OCI-LY1 (cell line): ENCODE measurements at regions not wholly inside any gene's neighbourhood (a gene's known extent, or its start where the extent isn't known, plus 50 kb on each side); places are given as distances from the start of the nearest gene placed in this dataset.

Experiments
- H2AFZ ChIP-seq: fragments of 200-600 bp; sonication (generic), shearing (Covaris generic); 2 replicates; pipeline ENCODE4 v1.6.0; 2014; ENCODE audit warnings: antibody characterized with exemption, mild to moderate bottlenecking, low read length
- H3F3A ChIP-seq: fragments of 200-600 bp; sonication (generic), shearing (Covaris generic); 2 replicates; pipeline ENCODE4 v1.6.0; 2014; ENCODE audit warnings: mild to moderate bottlenecking, antibody characterized with exemption, low read length, moderate library complexity; ENCODE audit not compliant: insufficient read depth
- H3K27ac ChIP-seq: fragments of 200-600 bp; sonication (generic); 2 replicates; pipeline ENCODE4 v1.5.1; 2014; ENCODE audit warnings: low read length, mixed run types, mild to moderate bottlenecking, low read depth; ENCODE audit not compliant: poor library complexity, severe bottlenecking
- H3K27me3 ChIP-seq: fragments of 200-600 bp; sonication (generic); 2 replicates; pipeline ENCODE4 v1.6.0; 2014; ENCODE audit warnings: antibody characterized with exemption, mild to moderate bottlenecking, low read length, moderate library complexity; ENCODE audit not compliant: insufficient read depth
- H3K36me3 ChIP-seq: fragments of 200-600 bp; sonication (generic); 2 replicates; pipeline ENCODE4 v1.6.1; 2014; ENCODE audit warnings: mild to moderate bottlenecking, antibody characterized with exemption, low read length, moderate library complexity, mixed read lengths; ENCODE audit not compliant: insufficient read depth
- H3K4me1 ChIP-seq: fragments of 200-600 bp; sonication (generic); 2 replicates; pipeline ENCODE4 v1.5.1; 2014; ENCODE audit warnings: mild to moderate bottlenecking, low read length, moderate library complexity; ENCODE audit not compliant: insufficient read depth, severe bottlenecking
- H3K4me2 ChIP-seq: fragments of 200-600 bp; sonication (generic), shearing (Covaris generic); 2 replicates; pipeline ENCODE4 v1.6.1; 2014; ENCODE audit warnings: low read length
- H3K4me3 ChIP-seq: fragments of 200-600 bp; sonication (generic); 2 replicates; pipeline ENCODE4 v1.5.1; 2014; ENCODE audit warnings: low read length, low read depth, mild to moderate bottlenecking, mixed read lengths; ENCODE audit not compliant: poor library complexity, severe bottlenecking
- H3K79me2 ChIP-seq: fragments of 200-600 bp; shearing (Covaris generic); 2 replicates; pipeline ENCODE4 v1.6.1; 2016; ENCODE audit warnings: mixed run types, low read length, mixed read lengths; ENCODE audit not compliant: insufficient read depth
- H3K9ac ChIP-seq: fragments of 200-600 bp; sonication (generic), shearing (Covaris generic); 2 replicates; pipeline ENCODE4 v1.6.1; 2014; ENCODE audit warnings: mild to moderate bottlenecking, low read length, mixed read lengths
- H3K9me2 ChIP-seq: fragments of 200-600 bp; sonication (generic), shearing (Covaris generic); 2 replicates; pipeline ENCODE4 v1.6.1; 2014; ENCODE audit warnings: low read depth, mild to moderate bottlenecking, low read length, mixed read lengths
- H3K9me3 ChIP-seq: fragments of 200-600 bp; shearing (Covaris generic); 2 replicates; pipeline ENCODE4 v1.6.1; 2014; ENCODE audit warnings: low read length, mixed read lengths
- H4K20me1 ChIP-seq: fragments of 200-600 bp; sonication (generic), shearing (Covaris generic); 2 replicates; pipeline ENCODE4 v1.6.0; 2016; ENCODE audit warnings: mild to moderate bottlenecking, low read length; ENCODE audit not compliant: insufficient read depth
- EZH2 ChIP-seq: fragments of 200-600 bp; sonication (generic), shearing (Covaris generic); IDR thresholded peaks from 2 replicates; pipeline ENCODE4 v1.8.0; 2017; ENCODE audit warnings: borderline replicate concordance, mixed run types, mild to moderate bottlenecking, antibody characterized with exemption, low read length, moderate library complexity, mixed read lengths
- TF ChIP-seq, protein P1 (sequence below): fragments of 200-600 bp; sonication (generic), shearing (Covaris generic); IDR thresholded peaks from 2 replicates; pipeline ENCODE4 v1.5.1; 2017; ENCODE audit warnings: mild to moderate bottlenecking, antibody characterized with exemption, low read length, moderate library complexity, mixed read lengths

DNA sequence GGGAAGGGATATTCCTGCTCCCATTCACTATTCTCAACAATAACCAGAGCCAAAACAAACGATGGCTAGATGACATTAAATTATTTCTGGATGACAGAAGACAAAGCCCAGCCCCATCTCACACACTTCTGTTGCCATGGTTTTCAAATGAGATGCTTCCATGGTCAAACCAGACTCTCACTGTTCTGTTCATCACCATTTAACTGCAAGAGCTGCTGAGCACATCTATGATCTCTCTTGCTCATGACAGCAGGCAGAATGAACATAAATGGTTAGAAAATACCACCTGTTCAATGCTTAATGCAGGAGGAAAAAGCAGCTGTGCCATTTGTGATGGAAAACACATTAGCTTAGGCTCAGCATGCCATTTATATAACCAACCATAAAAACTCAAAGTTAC lies 758.6 kb upstream of the ZWINT start:
- no peak overlapping the region for H3K27ac ChIP-seq
- H3K27me3 ChIP-seq: no peaks in the 10 kb centered on the region
- no peak overlapping the region for H3K4me2 ChIP-seq
- H3K9me2 ChIP-seq: no peaks in the 10 kb centered on the region
- 0 out of 2 replicates have a peak, but pooled peaks cover 3% of the 10 kb centered on the region for H3K9me3 ChIP-seq
- no peaks in the 10 kb centered on the region for H3F3A ChIP-seq
- H3K4me1 ChIP-seq: no peaks in the 10 kb centered on the region
- TF ChIP-seq, protein P1, sequence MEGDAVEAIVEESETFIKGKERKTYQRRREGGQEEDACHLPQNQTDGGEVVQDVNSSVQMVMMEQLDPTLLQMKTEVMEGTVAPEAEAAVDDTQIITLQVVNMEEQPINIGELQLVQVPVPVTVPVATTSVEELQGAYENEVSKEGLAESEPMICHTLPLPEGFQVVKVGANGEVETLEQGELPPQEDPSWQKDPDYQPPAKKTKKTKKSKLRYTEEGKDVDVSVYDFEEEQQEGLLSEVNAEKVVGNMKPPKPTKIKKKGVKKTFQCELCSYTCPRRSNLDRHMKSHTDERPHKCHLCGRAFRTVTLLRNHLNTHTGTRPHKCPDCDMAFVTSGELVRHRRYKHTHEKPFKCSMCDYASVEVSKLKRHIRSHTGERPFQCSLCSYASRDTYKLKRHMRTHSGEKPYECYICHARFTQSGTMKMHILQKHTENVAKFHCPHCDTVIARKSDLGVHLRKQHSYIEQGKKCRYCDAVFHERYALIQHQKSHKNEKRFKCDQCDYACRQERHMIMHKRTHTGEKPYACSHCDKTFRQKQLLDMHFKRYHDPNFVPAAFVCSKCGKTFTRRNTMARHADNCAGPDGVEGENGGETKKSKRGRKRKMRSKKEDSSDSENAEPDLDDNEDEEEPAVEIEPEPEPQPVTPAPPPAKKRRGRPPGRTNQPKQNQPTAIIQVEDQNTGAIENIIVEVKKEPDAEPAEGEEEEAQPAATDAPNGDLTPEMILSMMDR: no peak
- TF ChIP-seq EZH2: no peak
- no peaks in the 10 kb centered on the region for H3K79me2 ChIP-seq
- H4K20me1 ChIP-seq: no peaks in the 10 kb centered on the region
- no peaks in the 10 kb centered on the region for H3K36me3 ChIP-seq
- no peak overlapping the region for H3K9ac ChIP-seq
- no peak overlapping the region for H2AFZ ChIP-seq
- H3K4me3 ChIP-seq: no peak overlapping the region

DNA sequence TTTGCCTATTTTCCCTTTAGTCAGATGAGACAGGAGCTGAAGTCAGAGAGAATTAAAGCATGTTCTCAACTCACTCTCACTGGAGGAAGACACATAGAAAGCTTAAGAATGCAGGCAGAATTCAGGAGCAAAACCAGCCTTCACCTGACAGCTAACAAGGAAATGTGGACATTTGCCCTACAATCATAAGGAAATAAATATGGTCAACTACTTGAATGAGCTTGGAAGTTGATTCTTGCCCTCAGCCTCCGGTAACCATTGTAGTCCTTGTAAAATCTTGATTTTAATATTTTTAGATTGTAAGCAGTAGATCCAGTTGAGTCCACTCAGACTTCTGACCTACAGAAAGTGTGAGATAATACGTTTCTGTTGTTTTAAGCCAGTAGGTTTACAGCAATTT lies 752.5 kb upstream of the ZWINT start:
- H3K4me1 ChIP-seq: no peaks in the 10 kb centered on the region
- H3K4me3 ChIP-seq: no peak overlapping the region
- H3K4me2 ChIP-seq: no peak overlapping the region
- H3K27me3 ChIP-seq: no peaks in the 10 kb centered on the region
- no peak overlapping the region for H3K27ac ChIP-seq
- H3K9ac ChIP-seq: no peak overlapping the region
- H3K9me3 ChIP-seq: no peaks in the 10 kb centered on the region
- no peak overlapping the region for H2AFZ ChIP-seq
- TF ChIP-seq, protein P1: no peak
- no peak for TF ChIP-seq EZH2
- no peaks in the 10 kb centered on the region for H3K36me3 ChIP-seq
- no peaks in the 10 kb centered on the region for H3K9me2 ChIP-seq
- H4K20me1 ChIP-seq: no peaks in the 10 kb centered on the region
- H3F3A ChIP-seq: no peaks in the 10 kb centered on the region
- no peaks in the 10 kb centered on the region for H3K79me2 ChIP-seq

DNA sequence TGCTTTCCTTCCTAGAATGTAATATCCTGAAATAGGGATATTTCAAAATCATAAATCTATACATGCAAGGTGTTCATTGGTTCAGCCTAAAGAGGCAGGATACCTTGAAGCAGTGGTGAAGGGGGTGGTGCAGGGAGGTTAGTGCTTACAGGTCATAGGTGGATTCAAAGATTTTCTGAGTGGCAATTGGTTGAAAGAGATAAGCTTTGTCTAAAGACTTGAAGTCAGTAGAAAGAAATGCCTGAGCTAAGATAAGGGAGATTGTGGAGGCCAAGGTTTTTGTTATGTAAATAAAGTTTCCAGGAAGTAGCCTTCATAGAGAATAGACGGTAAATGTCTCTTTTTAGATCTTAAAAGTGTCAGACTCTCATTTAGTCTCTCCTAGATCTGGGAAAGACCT lies 741.2 kb upstream of the ZWINT start:
- TF ChIP-seq, protein P1: no peak
- TF ChIP-seq EZH2: no peak

More for the DNA sequence above, 741.2 kb upstream of the ZWINT start:
- Histone ChIP-seq H4K20me1 (no peaks in the 10 kb centered on the region), H3K9ac (no peak overlapping the region), H3K79me2 (no peaks in the 10 kb centered on the region), H3F3A (no peaks in the 10 kb centered on the region), H3K27ac (no peak overlapping the region), H3K4me3 (no peak overlapping the region), H3K27me3 (no peaks in the 10 kb centered on the region), H3K9me2 (no peaks in the 10 kb centered on the region), H3K36me3 (no peaks in the 10 kb centered on the region), H3K9me3 (no peaks in the 10 kb centered on the region), H2AFZ (no peak overlapping the region), H3K4me1 (peaks cover 6% of the 10 kb centered on the region), H3K4me2 (no peak overlapping the region)
